Fibroblast of pulmonary artery (primary cell): ENCODE measurements at regions not wholly inside any gene's neighbourhood (a gene's known extent, or its start where the extent isn't known, plus 50 kb on each side); places are given as distances from the start of the nearest gene placed in this dataset.
"Not testable (repeated sequence)": the region's sequence is repeated elsewhere in the genome, so short reads cannot be mapped to it uniquely, and the experiment has no call there.

ENCODE experiments used
- DNase-seq: peaks from one replicate; pipeline ENCODE4 v3.0.0-alpha.2; 2010; ENCODE audit warnings: low read depth
- H3K4me3 ChIP-seq: replicated peaks from 2 replicates; pipeline ENCODE4 v1.5.1; 2011; ENCODE audit warnings: low read depth, mild to moderate bottlenecking, control low read depth, low read length, moderate library complexity
- TF ChIP-seq, protein P1 (sequence below): IDR thresholded peaks from 2 replicates; pipeline ENCODE4 v1.5.1; 2011; ENCODE audit warnings: mild to moderate bottlenecking, control low read depth, low read length, inconsistent platforms; ENCODE audit errors: missing control alignments

DNA sequence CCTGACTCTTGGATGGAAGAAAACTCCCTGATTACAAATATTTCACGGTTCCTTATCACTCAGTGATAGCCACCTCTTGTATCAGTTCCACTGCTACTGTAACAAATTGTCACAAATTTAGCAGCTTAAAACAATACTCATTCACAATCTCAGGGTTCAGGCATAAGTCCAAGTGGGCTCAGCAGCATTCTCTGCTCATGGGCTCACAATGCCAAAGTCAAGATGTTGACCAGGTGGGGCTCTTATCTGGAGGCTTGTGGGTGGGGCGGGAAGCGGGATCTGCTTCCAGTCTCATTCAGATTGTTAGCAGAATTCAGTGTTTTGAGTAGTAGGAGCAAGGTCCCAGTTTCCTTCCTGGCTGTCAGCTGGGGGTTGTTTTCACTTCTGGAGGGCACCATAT lies 137.3 kb upstream of the FAM78B start:
- no peak overlapping the region for H3K4me3 ChIP-seq
- TF ChIP-seq, protein P1, sequence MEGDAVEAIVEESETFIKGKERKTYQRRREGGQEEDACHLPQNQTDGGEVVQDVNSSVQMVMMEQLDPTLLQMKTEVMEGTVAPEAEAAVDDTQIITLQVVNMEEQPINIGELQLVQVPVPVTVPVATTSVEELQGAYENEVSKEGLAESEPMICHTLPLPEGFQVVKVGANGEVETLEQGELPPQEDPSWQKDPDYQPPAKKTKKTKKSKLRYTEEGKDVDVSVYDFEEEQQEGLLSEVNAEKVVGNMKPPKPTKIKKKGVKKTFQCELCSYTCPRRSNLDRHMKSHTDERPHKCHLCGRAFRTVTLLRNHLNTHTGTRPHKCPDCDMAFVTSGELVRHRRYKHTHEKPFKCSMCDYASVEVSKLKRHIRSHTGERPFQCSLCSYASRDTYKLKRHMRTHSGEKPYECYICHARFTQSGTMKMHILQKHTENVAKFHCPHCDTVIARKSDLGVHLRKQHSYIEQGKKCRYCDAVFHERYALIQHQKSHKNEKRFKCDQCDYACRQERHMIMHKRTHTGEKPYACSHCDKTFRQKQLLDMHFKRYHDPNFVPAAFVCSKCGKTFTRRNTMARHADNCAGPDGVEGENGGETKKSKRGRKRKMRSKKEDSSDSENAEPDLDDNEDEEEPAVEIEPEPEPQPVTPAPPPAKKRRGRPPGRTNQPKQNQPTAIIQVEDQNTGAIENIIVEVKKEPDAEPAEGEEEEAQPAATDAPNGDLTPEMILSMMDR: no peak
- no peak for DNase-seq

DNA sequence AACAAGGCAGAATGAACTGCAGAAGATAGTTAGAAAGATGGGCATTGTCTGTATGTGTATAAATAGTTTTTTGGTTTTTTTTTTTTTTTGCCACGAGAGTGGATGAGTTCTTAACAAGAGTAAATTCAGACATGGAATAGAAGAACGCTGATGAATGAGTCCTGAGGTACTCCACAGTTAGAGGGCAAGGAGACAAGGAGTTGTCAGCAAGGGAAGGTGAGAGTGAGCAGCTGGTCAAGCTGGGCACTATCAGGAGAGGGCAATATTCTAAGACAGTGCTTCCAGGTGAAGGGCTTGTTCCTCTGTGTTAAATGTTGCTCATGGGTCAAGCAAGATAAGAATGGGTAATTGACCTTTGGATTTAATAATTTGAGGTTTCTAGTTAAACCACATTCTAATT lies 138.6 kb upstream of the FAM78B start:
- TF ChIP-seq, protein P1: no peak
- no peak for DNase-seq
- no peak overlapping the region for H3K4me3 ChIP-seq

DNA sequence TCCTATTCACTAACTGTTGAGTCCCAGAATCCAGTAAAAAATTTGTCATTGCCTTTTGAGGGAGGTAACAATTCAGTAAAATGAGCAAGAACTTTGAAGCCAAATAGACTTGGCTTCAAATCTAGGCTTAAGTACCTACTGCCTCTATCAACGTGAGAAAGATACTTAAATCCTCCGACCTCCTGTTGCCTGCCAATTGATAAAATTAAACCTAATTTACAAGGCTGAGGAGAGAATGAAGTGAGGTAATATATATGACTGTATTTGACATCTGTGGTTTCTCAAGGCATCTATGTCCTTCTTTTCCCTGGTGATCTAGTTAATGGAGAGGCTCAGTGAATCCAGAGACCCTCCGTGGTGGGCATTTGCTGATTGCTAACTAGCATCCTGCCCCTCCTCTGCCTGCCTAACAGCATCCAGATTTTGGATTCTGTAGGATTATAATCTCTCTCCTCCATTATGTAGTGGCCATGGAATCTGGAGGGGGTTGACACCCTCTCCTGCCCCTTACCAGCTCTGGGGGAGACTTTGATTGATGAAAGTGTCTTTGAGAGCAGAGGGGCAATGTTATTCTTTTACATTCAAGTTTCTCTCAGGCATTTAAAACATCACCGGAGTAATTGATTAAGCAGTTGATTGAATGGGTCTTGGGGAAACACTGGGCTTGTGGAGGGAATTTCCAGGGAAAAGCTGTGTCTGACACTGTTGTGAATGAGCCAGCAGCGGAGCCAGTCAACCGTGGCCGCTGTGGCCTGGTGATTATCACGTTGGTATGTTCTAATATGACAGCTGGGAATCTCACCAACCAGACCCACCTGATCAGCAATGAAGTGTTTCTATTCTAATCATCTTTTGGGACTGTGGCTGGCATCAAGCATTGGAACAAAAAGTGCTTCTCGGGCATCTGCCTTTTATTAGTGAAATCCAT lies 140.7 kb upstream of the FAM78B start:
- TF ChIP-seq, protein P1: no peak
- DNase-seq: no peak
- no peak overlapping the region for H3K4me3 ChIP-seq

DNA sequence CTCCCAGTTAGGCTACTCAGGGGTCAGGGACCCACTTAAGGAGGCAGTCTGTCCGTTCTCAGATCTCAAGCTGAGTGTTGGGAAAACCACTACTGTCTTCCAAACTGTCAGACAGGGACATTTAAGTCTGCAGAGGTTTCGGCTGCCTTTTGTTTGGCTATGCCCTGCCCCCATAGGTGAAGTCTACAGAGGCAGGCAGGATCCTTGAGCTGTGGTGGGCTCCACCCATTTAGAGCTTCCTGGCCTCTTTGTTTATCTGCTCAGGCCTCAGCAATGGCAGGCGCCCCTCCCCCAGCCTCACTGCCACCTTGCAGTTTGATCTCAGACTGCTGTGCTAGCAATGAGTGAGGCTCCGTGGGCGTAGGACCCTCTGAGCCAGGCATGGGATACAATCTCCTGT lies 149.5 kb upstream of the FAM78B start:
- not testable (repeated sequence) for DNase-seq, H3K4me3 ChIP-seq

DNA sequence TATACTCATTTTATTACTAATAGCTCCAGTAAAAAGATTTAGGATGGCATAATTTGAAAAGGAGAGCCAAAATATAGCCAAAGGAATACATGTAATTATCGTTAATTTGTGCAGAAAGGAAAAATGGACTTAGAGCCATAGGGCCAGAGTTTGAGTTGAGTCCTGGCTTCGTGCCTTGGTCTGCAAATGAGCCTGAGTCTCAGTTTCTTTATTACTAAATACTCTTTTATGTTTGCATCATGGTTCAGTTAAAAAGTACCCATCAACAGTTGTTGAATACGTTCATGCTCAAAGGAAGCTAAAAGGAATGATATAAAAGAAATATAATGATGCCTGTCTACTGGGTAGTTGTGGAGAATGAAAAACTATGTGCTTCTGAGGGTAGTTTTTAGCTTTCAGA lies 155.7 kb upstream of the FAM78B start:
- TF ChIP-seq, protein P1: no peak
- DNase-seq: no peak
- H3K4me3 ChIP-seq: no peak overlapping the region

DNA sequence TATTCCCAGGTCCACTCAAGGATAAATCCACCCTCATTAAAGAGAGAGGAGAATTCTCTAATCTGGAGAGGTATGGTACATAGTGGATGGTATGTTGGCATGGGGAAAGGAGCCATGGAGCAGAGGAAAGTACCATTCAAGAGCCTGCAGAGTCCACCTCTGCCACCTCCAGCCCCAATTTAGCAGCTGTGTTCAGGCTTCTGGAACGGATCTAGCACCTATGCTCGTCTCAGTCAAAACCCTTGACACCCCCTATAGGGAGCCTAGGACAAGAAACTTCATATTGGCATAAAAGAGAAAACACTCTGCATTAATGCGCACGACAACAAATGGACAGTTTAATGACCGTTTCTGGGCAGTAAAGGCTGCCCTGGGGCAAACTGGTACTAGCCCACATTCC lies 161.1 kb upstream of the FAM78B start:
- TF ChIP-seq, protein P1: no peak
- no peak for DNase-seq
- no peak overlapping the region for H3K4me3 ChIP-seq

DNA sequence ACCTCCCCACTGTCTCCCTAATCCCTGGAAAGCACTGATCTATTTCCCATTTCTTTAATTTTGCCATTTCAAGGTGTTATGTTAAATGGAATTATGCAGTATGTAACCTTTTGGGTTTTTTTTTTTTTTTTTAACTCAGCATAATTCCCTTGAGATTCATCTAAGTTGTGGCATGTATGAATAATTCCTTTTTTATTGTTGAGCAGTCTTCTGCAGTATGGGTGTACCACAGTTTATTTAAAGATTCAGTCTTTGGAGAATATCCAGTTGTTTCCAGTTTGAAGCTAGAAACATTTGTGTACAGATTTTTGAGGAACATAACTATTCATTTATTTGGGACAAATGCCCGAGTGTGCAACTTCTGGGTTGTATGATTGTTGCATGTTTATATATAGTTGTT lies 162.2 kb upstream of the FAM78B start:
- TF ChIP-seq, protein P1: no peak
- DNase-seq: no peak

More for the DNA sequence above, 162.2 kb upstream of the FAM78B start:
- no peak overlapping the region for H3K4me3 ChIP-seq
